ENCODE measurements at regions not wholly inside any gene's neighbourhood (a gene's known extent, or its start where the extent isn't known, plus 50 kb on each side); places are given as distances from the start of the nearest gene placed in this dataset.

- TF ChIP-seq, protein P1, sequence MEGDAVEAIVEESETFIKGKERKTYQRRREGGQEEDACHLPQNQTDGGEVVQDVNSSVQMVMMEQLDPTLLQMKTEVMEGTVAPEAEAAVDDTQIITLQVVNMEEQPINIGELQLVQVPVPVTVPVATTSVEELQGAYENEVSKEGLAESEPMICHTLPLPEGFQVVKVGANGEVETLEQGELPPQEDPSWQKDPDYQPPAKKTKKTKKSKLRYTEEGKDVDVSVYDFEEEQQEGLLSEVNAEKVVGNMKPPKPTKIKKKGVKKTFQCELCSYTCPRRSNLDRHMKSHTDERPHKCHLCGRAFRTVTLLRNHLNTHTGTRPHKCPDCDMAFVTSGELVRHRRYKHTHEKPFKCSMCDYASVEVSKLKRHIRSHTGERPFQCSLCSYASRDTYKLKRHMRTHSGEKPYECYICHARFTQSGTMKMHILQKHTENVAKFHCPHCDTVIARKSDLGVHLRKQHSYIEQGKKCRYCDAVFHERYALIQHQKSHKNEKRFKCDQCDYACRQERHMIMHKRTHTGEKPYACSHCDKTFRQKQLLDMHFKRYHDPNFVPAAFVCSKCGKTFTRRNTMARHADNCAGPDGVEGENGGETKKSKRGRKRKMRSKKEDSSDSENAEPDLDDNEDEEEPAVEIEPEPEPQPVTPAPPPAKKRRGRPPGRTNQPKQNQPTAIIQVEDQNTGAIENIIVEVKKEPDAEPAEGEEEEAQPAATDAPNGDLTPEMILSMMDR (conservative IDR thresholded peaks at IDR 0.05; ENCODE audit: low read length) = no peak
- no peak for TF ChIP-seq EZH2phosphoT487 (IDR thresholded peaks at IDR 0.05; ENCODE audit: borderline replicate concordance, low read depth, low read length)
Observed at GRCh38 chr10:20606985-20607384, 290.1 kb downstream of the NEBL start.
